Heart left ventricle (tissue), 13 donors: ENCODE measurements at regions not wholly inside any gene's neighbourhood (a gene's known extent, or its start where the extent isn't known, plus 50 kb on each side); places are given as distances from the start of the nearest gene placed in this dataset.

Experiments used
- POLR2A ChIP-seq, 2 donors: fragments of 450-650 bp; IDR thresholded peaks; one replicate each; pipeline ENCODE4 v1.6.1; 2017; ENCODE audit warnings: antibody characterized with exemption in 2 of 2, mild to moderate bottlenecking in 2 of 2, moderate library complexity in 2 of 2
- TF ChIP-seq, protein P1 (sequence below), 12 donors: fragments of 200-600 bp; sonication (generic) in 4 of 12; IDR thresholded peaks; one replicate each; pipeline versions ENCODE4 v1.5.0 to v1.8.0; 2018 to 2022; ENCODE audit warnings: antibody characterized with exemption in 12 of 12, mild to moderate bottlenecking in 5 of 12
- donor health status: ischemic (EF 13 %, LVEDD 7.1; RV severe dilation, severe dysfunction).
- donor health status: DM: no; HTN: yes; CAD: no.
- donor health status: DM: no; HTN: no; CAD: no.
- donor health status: ischemic (EF 25% LVEDD 6.9; RV normal size, moderate dysfunction).
- donor health status: ischemic (EF 25% LVEDD 5.7; RV mildly dilated, moderate dysfunction).
- donor health status: ischemic (EF 35%, LVEDD 5.7; RV mildly dilated, moderate dysfunction).
- donor health status: nonischemic (EF 11% LVEDD 7.7; RV severe dilation, severe dysfunction).
- donor health status: DM: yes; HTN: yes; CAD: no.
- donor health status: PGD.
- donor health status: ischemic (EF 29% LVEDD 5.4; RV normal size, mild dysfunction).
- donor health status: nonischemic (EF 23%, LVEDD 6.1; RV moderate dilation, normal function).

DNA sequence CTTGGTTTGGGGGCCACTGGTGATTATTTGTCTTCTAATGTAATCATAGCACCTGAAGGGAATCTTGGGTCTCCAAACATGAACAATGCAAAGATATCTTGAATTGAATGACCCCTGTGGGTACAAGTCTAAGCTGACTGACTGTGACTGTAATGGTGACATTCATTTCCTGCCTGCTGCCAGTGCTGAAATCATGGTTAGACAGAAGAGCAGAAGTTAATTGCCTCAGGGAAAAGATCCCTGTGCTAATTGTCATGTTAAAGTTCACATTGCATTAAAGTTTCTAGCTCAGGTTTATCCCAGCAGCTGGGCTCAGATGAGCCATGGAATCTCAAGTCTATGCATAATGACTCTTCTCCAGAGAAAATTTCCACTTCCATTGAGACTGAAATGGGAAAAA is 772.0 kb downstream of the ETS1 start:
- TF ChIP-seq, protein P1, sequence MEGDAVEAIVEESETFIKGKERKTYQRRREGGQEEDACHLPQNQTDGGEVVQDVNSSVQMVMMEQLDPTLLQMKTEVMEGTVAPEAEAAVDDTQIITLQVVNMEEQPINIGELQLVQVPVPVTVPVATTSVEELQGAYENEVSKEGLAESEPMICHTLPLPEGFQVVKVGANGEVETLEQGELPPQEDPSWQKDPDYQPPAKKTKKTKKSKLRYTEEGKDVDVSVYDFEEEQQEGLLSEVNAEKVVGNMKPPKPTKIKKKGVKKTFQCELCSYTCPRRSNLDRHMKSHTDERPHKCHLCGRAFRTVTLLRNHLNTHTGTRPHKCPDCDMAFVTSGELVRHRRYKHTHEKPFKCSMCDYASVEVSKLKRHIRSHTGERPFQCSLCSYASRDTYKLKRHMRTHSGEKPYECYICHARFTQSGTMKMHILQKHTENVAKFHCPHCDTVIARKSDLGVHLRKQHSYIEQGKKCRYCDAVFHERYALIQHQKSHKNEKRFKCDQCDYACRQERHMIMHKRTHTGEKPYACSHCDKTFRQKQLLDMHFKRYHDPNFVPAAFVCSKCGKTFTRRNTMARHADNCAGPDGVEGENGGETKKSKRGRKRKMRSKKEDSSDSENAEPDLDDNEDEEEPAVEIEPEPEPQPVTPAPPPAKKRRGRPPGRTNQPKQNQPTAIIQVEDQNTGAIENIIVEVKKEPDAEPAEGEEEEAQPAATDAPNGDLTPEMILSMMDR (IDR thresholded peaks at IDR 0.05), result no peak
- TF ChIP-seq POLR2A (IDR thresholded peaks at IDR 0.05), result no peak
